H1 (cell line): ENCODE measurements at regions not wholly inside any gene's neighbourhood (a gene's known extent, or its start where the extent isn't known, plus 50 kb on each side); places are given as distances from the start of the nearest gene placed in this dataset.

Source experiments
- CTCF ChIA-PET: fragments of 300-600 bp; sonication (Branson Sonifier 250); formaldehyde crosslinking; loops from one replicate; lab custom pipeline; 2021; ENCODE audit not compliant: partially characterized antibody; lab: Charles Lee
- POLR2A ChIA-PET: fragments of 300-600 bp; sonication (Branson Sonifier 250); formaldehyde crosslinking; loops from one replicate; lab custom pipeline; 2021; ENCODE audit warnings: inconsistent platforms; ENCODE audit not compliant: partially characterized antibody; lab: Charles Lee
- DNase-seq, 2 experiments: peaks; one replicate each; pipeline versions ENCODE4 v3.0.0 to v3.0.0-alpha.2; 2010 to 2022; ENCODE audit warnings: low spot score in 2 of 2, low read depth in 1 of 2, mixed read lengths in 1 of 2
- FAIRE-seq: peaks from 2 replicates; lab custom pipeline; 2011; peaks lifted over from hg19 to GRCh38; lab: Jason Lieb, UNC
- H2AFZ ChIP-seq: 2 replicates; pipeline ENCODE4 v1.8.1; 2012; ENCODE audit warnings: low read length, inconsistent platforms
- H2AK5ac ChIP-seq: 2 replicates; pipeline ENCODE4 v1.6.1; 2013; ENCODE audit warnings: low read depth, low read length
- H2BK120ac ChIP-seq: replicated peaks from 2 replicates; pipeline ENCODE3; 2013; ENCODE audit warnings: low read depth, low read length, inconsistent platforms
- H2BK12ac ChIP-seq: 2 replicates; pipeline ENCODE4 v1.6.1; 2013; ENCODE audit warnings: low read depth, low read length
- H2BK15ac ChIP-seq: 2 replicates; pipeline ENCODE4 v1.6.1; 2013; ENCODE audit warnings: low read length
- H2BK20ac ChIP-seq: 2 replicates; pipeline ENCODE4 v1.6.1; 2013; ENCODE audit warnings: low read length
- H2BK5ac ChIP-seq: 2 replicates; pipeline ENCODE4 v1.6.1; 2013; ENCODE audit warnings: low read depth, low read length
- H3K14ac ChIP-seq: 2 replicates; pipeline ENCODE4 v1.6.1; 2013; ENCODE audit warnings: inconsistent platforms; ENCODE audit not compliant: insufficient read length
- H3K18ac ChIP-seq: 2 replicates; pipeline ENCODE4 v1.6.1; 2013; ENCODE audit warnings: low read length; ENCODE audit errors: extremely low read depth
- H3K23ac ChIP-seq: 2 replicates; pipeline ENCODE4 v1.6.1; 2013; ENCODE audit warnings: inconsistent platforms; ENCODE audit not compliant: insufficient read length
- H3K23me2 ChIP-seq: 2 replicates; pipeline ENCODE4 v1.6.1; 2013; ENCODE audit warnings: low read depth, low read length
- H3K27ac ChIP-seq: 2 replicates; pipeline ENCODE4 v1.6.1; 2011; ENCODE audit warnings: low read depth, low read length, inconsistent platforms
- H3K27me3 ChIP-seq, 4 experiments: replicated peaks in 1 of 4; 1 replicate in 1 of 4; 2 replicates in 3 of 4; pipeline versions ENCODE4 v1.6.1 to v1.8.1; 2011 to 2013; ENCODE audit warnings: low read length in 3 of 4, mild to moderate bottlenecking in 3 of 4, inconsistent platforms in 2 of 4, mixed read lengths in 2 of 4, moderate library complexity in 1 of 4; ENCODE audit not compliant: control insufficient read depth in 3 of 4, insufficient read depth in 3 of 4; ENCODE audit errors: extremely low read depth in 1 of 4
- H3K36me3 ChIP-seq, 4 experiments: 2 replicates each; pipeline versions ENCODE4 v1.6.1 to v1.8.1; 2011 to 2013; ENCODE audit warnings: mild to moderate bottlenecking in 4 of 4, low read length in 3 of 4, moderate library complexity in 2 of 4, control low read depth in 1 of 4, inconsistent platforms in 1 of 4; ENCODE audit not compliant: insufficient read depth in 4 of 4, control insufficient read depth in 2 of 4
- H3K4ac ChIP-seq: replicated peaks from 2 replicates; pipeline ENCODE3; 2013; ENCODE audit warnings: low read length, low read depth, mixed read lengths, inconsistent platforms; ENCODE audit not compliant: insufficient read length
- H3K4me1 ChIP-seq, 4 experiments: replicated peaks in 1 of 4; 1 replicate in 1 of 4; 2 replicates in 3 of 4; pipeline versions ENCODE4 v1.6.1 to v1.8.1; 2011 to 2013; ENCODE audit warnings: low read length in 3 of 4, inconsistent platforms in 2 of 4, mixed read lengths in 1 of 4; ENCODE audit not compliant: insufficient read depth in 4 of 4, control insufficient read depth in 3 of 4
- H3K4me2 ChIP-seq, 2 experiments: 2 replicates each; pipeline versions ENCODE4 v1.6.1 to v1.8.1; 2011 to 2013; ENCODE audit warnings: low read depth in 2 of 2, low read length in 2 of 2, control low read depth in 1 of 2, inconsistent platforms in 1 of 2, mild to moderate bottlenecking in 1 of 2; ENCODE audit not compliant: insufficient read depth in 1 of 2
- H3K4me3 ChIP-seq, 4 experiments: fragments of 200-600, 300-600 bp in 1 of 4; sonication (generic), shearing (Covaris generic), sonication (Bioruptor Twin) in 1 of 4; 2 replicates each; pipeline versions ENCODE4 v1.5.1 to v1.8.1; 2011 to 2016; ENCODE audit warnings: low read length in 4 of 4, low read depth in 3 of 4, control low read depth in 2 of 4, inconsistent platforms in 2 of 4, mild to moderate bottlenecking in 2 of 4, mixed read lengths in 1 of 4, moderate library complexity in 1 of 4; ENCODE audit not compliant: insufficient read depth in 2 of 4; ENCODE audit errors: extremely low read depth in 1 of 4
- H3K56ac ChIP-seq: replicated peaks from 2 replicates; pipeline ENCODE3; 2013; ENCODE audit warnings: low read depth, mild to moderate bottlenecking, mixed read lengths, low read length, inconsistent platforms; ENCODE audit not compliant: insufficient read length
- H3K79me1 ChIP-seq: 2 replicates; pipeline ENCODE4 v1.6.1; 2013; ENCODE audit warnings: low read depth, low read length, control low read depth
- H3K79me2 ChIP-seq, 2 experiments: 2 replicates each; pipeline versions ENCODE4 v1.6.1 to v1.8.1; 2012 to 2013; ENCODE audit warnings: low read length in 2 of 2, mild to moderate bottlenecking in 2 of 2, inconsistent platforms in 1 of 2; ENCODE audit not compliant: insufficient read depth in 2 of 2, control insufficient read depth in 1 of 2
- H3K9ac ChIP-seq, 4 experiments: replicated peaks in 1 of 4; 1 replicate in 1 of 4; 2 replicates in 3 of 4; pipeline versions ENCODE4 v1.6.1 to v1.8.1; 2011 to 2013; ENCODE audit warnings: low read depth in 3 of 4, low read length in 3 of 4, control low read depth in 2 of 4, mild to moderate bottlenecking in 2 of 4, moderate library complexity in 2 of 4, inconsistent platforms in 1 of 4; ENCODE audit errors: extremely low read depth in 1 of 4
- H3K9me3 ChIP-seq, 2 experiments: 2 replicates each; pipeline versions ENCODE4 v1.6.1 to v1.8.1; 2012 to 2013; ENCODE audit warnings: mild to moderate bottlenecking in 2 of 2, moderate library complexity in 2 of 2, control low read depth in 1 of 2, inconsistent platforms in 1 of 2, low read depth in 1 of 2, low read length in 1 of 2, mixed read lengths in 1 of 2; ENCODE audit not compliant: insufficient read depth in 2 of 2
- H4K20me1 ChIP-seq, 2 experiments: replicated peaks in 1 of 2; 2 replicates each; pipeline versions ENCODE3 to v1.8.1; 2011 to 2013; ENCODE audit warnings: inconsistent platforms in 2 of 2, low read length in 2 of 2, mild to moderate bottlenecking in 1 of 2; ENCODE audit not compliant: insufficient read depth in 2 of 2, control insufficient read depth in 1 of 2
- H4K5ac ChIP-seq: 2 replicates; pipeline ENCODE4 v1.6.1; 2013; ENCODE audit warnings: low read length, low read depth, mixed read lengths, inconsistent platforms; ENCODE audit not compliant: insufficient read length
- H4K8ac ChIP-seq: 2 replicates; pipeline ENCODE4 v1.8.0; 2013; ENCODE audit warnings: mild to moderate bottlenecking, moderate library complexity, low read length, inconsistent platforms; ENCODE audit not compliant: insufficient read depth; ENCODE audit errors: extremely low read depth
- H4K91ac ChIP-seq: replicated peaks from 2 replicates; pipeline ENCODE3; 2013; ENCODE audit warnings: low read length, mixed read lengths, inconsistent platforms; ENCODE audit not compliant: insufficient read length
- BRCA1 ChIP-seq: IDR thresholded peaks from 2 replicates; pipeline ENCODE4 v1.6.1; 2012; ENCODE audit warnings: low read depth, low read length, improper control_type of control experiment
- CHD1 ChIP-seq: IDR thresholded peaks from 2 replicates; pipeline ENCODE4 v1.6.1; 2012; ENCODE audit warnings: low read depth, low read length, improper control_type of control experiment
- CREB1 ChIP-seq: IDR thresholded peaks from 2 replicates; pipeline ENCODE4 v1.6.1; 2012; ENCODE audit warnings: inconsistent platforms
- EGR1 ChIP-seq: IDR thresholded peaks from 2 replicates; pipeline ENCODE4 v1.6.1; 2011; ENCODE audit warnings: low read depth, low read length, borderline replicate concordance
- EZH2 ChIP-seq: fragments of 200-600 bp; sonication (generic); IDR thresholded peaks from 2 replicates; pipeline ENCODE4 v1.7.1; 2012; ENCODE audit warnings: low read depth, mild to moderate bottlenecking, moderate library complexity, low read length, inconsistent platforms; ENCODE audit not compliant: severe bottlenecking
- FOSL1 ChIP-seq: IDR thresholded peaks from 2 replicates; pipeline ENCODE4 v1.6.1; 2011; ENCODE audit warnings: mild to moderate bottlenecking, low read depth, low read length, moderate library complexity; ENCODE audit not compliant: insufficient read depth
- GABPA ChIP-seq: IDR thresholded peaks from 2 replicates; pipeline ENCODE4 v1.6.1; 2011; ENCODE audit warnings: mild to moderate bottlenecking, low read length, moderate library complexity, borderline replicate concordance; ENCODE audit not compliant: insufficient read depth
- KDM5A ChIP-seq: fragments of 200-600 bp; IDR thresholded peaks from 2 replicates; pipeline ENCODE4 v1.7.1; 2012; ENCODE audit warnings: mild to moderate bottlenecking, low read length, inconsistent platforms, mixed read lengths
- POLR2A ChIP-seq, 2 experiments: IDR thresholded peaks; 1 replicate in 1 of 2; 2 replicates in 1 of 2; pipeline ENCODE4 v1.6.1; 2011; ENCODE audit warnings: low read depth in 2 of 2, low read length in 2 of 2, mild to moderate bottlenecking in 2 of 2; ENCODE audit errors: control extremely low read depth in 1 of 2
- POU5F1 ChIP-seq: IDR thresholded peaks from 2 replicates; pipeline ENCODE4 v1.6.1; 2011; ENCODE audit warnings: low read depth, mild to moderate bottlenecking, low read length, moderate library complexity
- SIX5 ChIP-seq: IDR thresholded peaks from 2 replicates; pipeline ENCODE4 v1.6.1; 2011; ENCODE audit warnings: mild to moderate bottlenecking, low read depth, low read length
- SP1 ChIP-seq: IDR thresholded peaks from 2 replicates; pipeline ENCODE4 v1.6.1; 2011; ENCODE audit warnings: low read depth, low read length
- SP2 ChIP-seq: IDR thresholded peaks from 2 replicates; pipeline ENCODE4 v1.6.1; 2012; ENCODE audit warnings: mild to moderate bottlenecking, low read length, inconsistent platforms
- SP4 ChIP-seq: IDR thresholded peaks from 2 replicates; pipeline ENCODE4 v1.6.1; 2012; ENCODE audit warnings: low read length, inconsistent platforms
- SRF ChIP-seq: IDR thresholded peaks from 2 replicates; pipeline ENCODE4 v1.6.1; 2011; ENCODE audit warnings: mild to moderate bottlenecking, low read depth, low read length, moderate library complexity
- TAF1 ChIP-seq: IDR thresholded peaks from 2 replicates; pipeline ENCODE4 v1.6.1; 2011; ENCODE audit warnings: mild to moderate bottlenecking, low read depth, low read length
- WGBS, 2 experiments: shearing (Covaris generic) in 1 of 2; methylation state at CpG; one replicate each; pipeline versions ENCODE4 v1.1.6 to v1.1.7; 2013 to 2015; ENCODE audit warnings: low lambda C conversion rate in 2 of 2, mixed read lengths in 2 of 2, inconsistent platforms in 1 of 2, low coverage in 1 of 2, missing lambda C conversion rate in 1 of 2; ENCODE audit not compliant: insufficient replicate concordance in 2 of 2, insufficient coverage in 1 of 2, insufficient read length in 1 of 2; ENCODE audit errors: extremely low coverage in 1 of 2, missing lambda C conversion rate in 1 of 2; 5-methylcytosine and 5-hydroxymethylcytosine counted together
- TF ChIP-seq, protein P1 (sequence below): IDR thresholded peaks from 2 replicates; pipeline ENCODE4 v1.6.1; 2012; ENCODE audit warnings: inconsistent platforms

DNA sequence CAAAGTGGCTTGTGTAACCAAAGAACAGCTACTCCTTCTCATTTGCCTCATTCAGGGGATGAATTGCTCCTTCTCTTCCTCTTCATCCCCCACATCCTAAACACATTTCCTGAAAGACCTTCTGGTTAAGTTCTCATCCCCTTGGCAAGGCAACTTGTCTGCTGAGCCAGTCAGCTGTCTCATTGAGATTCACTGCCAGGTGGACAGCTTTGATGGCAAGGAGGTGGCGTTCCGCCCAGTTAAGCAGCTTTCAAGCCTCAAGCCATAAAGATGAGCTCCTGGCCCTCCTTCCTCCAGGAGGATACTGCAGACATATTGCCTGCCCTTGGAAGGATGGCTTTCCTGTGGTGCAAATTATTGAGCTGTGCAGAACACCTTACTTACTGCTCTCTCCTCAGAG lies 448.6 kb upstream of the MPDZ start:
- no peak overlapping the region for H3K56ac ChIP-seq
- TF ChIP-seq CREB1, result no peak
- TF ChIP-seq, protein P1, sequence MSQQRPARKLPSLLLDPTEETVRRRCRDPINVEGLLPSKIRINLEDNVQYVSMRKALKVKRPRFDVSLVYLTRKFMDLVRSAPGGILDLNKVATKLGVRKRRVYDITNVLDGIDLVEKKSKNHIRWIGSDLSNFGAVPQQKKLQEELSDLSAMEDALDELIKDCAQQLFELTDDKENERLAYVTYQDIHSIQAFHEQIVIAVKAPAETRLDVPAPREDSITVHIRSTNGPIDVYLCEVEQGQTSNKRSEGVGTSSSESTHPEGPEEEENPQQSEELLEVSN, result no peak
- no peak for TF ChIP-seq KDM5A
- no peak for TF ChIP-seq EGR1
- no peak for TF ChIP-seq SP1
- no peak for TF ChIP-seq SP4
- TF ChIP-seq POU5F1, result no peak
- TF ChIP-seq FOSL1, result no peak
- no peak for TF ChIP-seq CHD1
- no peak for TF ChIP-seq SIX5
- no peak for TF ChIP-seq POLR2A (IDR thresholded peaks at IDR 0.05; ENCODE audit: control extremely low read depth in 1 of 2, low read depth in 2 of 2, low read length in 2 of 2)
- TF ChIP-seq GABPA, result no peak
- no peak for TF ChIP-seq SRF
- no peak for TF ChIP-seq BRCA1
- TF ChIP-seq EZH2, result no peak
- TF ChIP-seq SP2, result no peak
- no peak for TF ChIP-seq TAF1

More for the DNA sequence above, 448.6 kb upstream of the MPDZ start:
- no peak for FAIRE-seq
- H3K79me1 ChIP-seq, result no peaks in the 10 kb centered on the region
- no peak overlapping the region for H2AK5ac ChIP-seq
- H2BK120ac ChIP-seq, result no peak overlapping the region
- H3K23ac ChIP-seq, result no peak overlapping the region
- peaks cover 0 to 1% (median 0%) of the 10 kb centered on the region in 4 experiments; a peak in 1 of 7 replicates for H3K27me3 ChIP-seq
- H2AFZ ChIP-seq, result 0 out of 2 replicates have a peak overlapping the region, but pooled peaks have one; percentile 21
- no peaks in the 10 kb centered on the region for H3K79me2 ChIP-seq
- no peak overlapping the region for H2BK20ac ChIP-seq
- no peak overlapping the region for H4K8ac ChIP-seq
- H3K4ac ChIP-seq, result no peak overlapping the region
- no peak overlapping the region for H2BK5ac ChIP-seq
- H4K5ac ChIP-seq, result no peak overlapping the region
- no peak overlapping the region for H3K27ac ChIP-seq
- H3K9me3 ChIP-seq, result no peaks in the 10 kb centered on the region
- H3K23me2 ChIP-seq, result no peaks in the 10 kb centered on the region
- no peak for DNase-seq
- H3K9ac ChIP-seq, result no peak overlapping the region; a peak in 1 of 7 replicates
- no peaks in the 10 kb centered on the region for H3K36me3 ChIP-seq
- ChIA-PET POLR2A (no interaction called here), CTCF (interaction anchor here (1.3 kb wide), 1 partner anchor 19 kb away, joined by 4 read pairs; no protein-coding TSS in a partner anchor)
- H4K20me1 ChIP-seq, result no peaks in the 10 kb centered on the region
- no peak overlapping the region for H2BK12ac ChIP-seq
- H2BK15ac ChIP-seq, result no peak overlapping the region
- 91% methylated on average over 2 of the region's 2 CpGs; no CpG with 5 or more reads in 1 of the 2 experiments for WGBS, 2 experiments
- no peak overlapping the region for H3K18ac ChIP-seq
- H4K91ac ChIP-seq, result no peak overlapping the region
- no peak overlapping the region for H3K4me2 ChIP-seq
- H3K4me1 ChIP-seq, result peaks cover 0 to 3% (median 0%) of the 10 kb centered on the region in 4 experiments; a peak in 1 of 7 replicates
- no peak overlapping the region for H3K14ac ChIP-seq
- H3K4me3 ChIP-seq, result no peak overlapping the region
